ENCODE measurements at regions not wholly inside any gene's neighbourhood (a gene's known extent, or its start where the extent isn't known, plus 50 kb on each side); places are given as distances from the start of the nearest gene placed in this dataset.

- DNase-seq: no peak
Observed at GRCh38 chr20:50242548-50242862, 51.9 kb downstream of the CEBPB start.

GRCh38 chr20:50242863-50243609 is 52.4 kb downstream of the CEBPB start:
- no peak for DNase-seq

- no peak for DNase-seq
Observed at GRCh38 chr20:50243610-50244351, 53.2 kb downstream of the CEBPB start.

- DNase-seq: no peak
Observed at GRCh38 chr20:50244352-50245149, 53.9 kb downstream of the CEBPB start.

- no peak for DNase-seq
Observed at GRCh38 chr20:50245498-50246366, 55.1 kb downstream of the CEBPB start.

GRCh38 chr20:50246367-50247195 is 56.0 kb downstream of the CEBPB start:
- no peak for DNase-seq

GRCh38 chr20:50247196-50248094 is 56.8 kb downstream of the CEBPB start:
- DNase-seq: no peak

- no peak for DNase-seq
Observed at GRCh38 chr20:50248104-50248641, 57.5 kb downstream of the CEBPB start.

GRCh38 chr20:50249447-50250388 is 59.1 kb downstream of the CEBPB start:
- no peak for DNase-seq

- no peak for DNase-seq
Observed at GRCh38 chr20:50250679-50251382, 60.2 kb downstream of the CEBPB start.

- no peak for DNase-seq
Observed at GRCh38 chr20:50251383-50251748, 60.7 kb downstream of the CEBPB start.

- DNase-seq: no peak
Observed at GRCh38 chr20:50251992-50252511, 61.4 kb downstream of the CEBPB start.

- no peak for DNase-seq
Observed at GRCh38 chr20:50252701-50253100, 62.1 kb downstream of the CEBPB start.

GRCh38 chr20:50253101-50253500 is 62.5 kb downstream of the CEBPB start:
- no peak for DNase-seq

GRCh38 chr20:50254466-50255079 is 63.9 kb downstream of the CEBPB start:
- no peak for DNase-seq

GRCh38 chr20:50256577-50256976 is 65.9 kb downstream of the CEBPB start:
- DNase-seq: no peak

- no peak for DNase-seq
Observed at GRCh38 chr20:50257860-50258259, 67.2 kb downstream of the CEBPB start.
